ENCODE measurements at regions not wholly inside any gene's neighbourhood (a gene's known extent, or its start where the extent isn't known, plus 50 kb on each side); places are given as distances from the start of the nearest gene placed in this dataset.

DNA sequence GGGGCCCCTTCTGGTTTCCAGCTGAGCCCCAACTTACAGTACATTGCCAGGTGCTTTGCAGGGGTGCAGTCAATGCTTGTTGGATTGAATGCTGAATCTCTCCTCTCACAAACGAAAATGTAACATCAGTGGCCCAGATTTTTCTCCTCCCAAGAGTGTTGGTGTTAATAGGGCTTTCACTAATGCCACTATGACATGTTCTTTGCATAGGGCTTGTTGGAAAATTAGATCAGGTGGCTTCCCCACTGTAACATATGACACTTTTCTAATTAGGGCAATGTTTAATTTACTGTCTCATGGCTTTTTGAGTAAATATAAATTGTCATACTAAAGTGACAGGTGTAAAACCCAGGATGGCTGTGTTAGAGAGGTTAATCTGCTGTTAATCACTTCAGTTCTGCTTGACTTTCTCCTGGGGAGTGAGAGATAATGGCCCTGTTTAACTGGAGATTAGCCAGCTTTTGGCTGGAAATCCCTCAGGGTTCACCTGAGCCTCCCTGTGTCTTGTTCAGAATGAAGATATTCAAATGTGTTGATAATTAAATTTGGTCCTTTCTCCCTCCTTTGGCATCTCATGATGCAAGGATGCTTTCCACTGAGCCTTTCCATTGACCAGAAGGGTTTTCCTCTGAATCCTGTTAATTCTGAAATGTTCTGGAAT lies 502.3 kb downstream of the RBFOX1 start:
- TF ChIP-seq POLR2A (IDR thresholded peaks at IDR 0.05) (no peak), POLR2AphosphoS5 (IDR thresholded peaks at IDR 0.05) (no peak)
- TF ChIP-seq, protein P1, sequence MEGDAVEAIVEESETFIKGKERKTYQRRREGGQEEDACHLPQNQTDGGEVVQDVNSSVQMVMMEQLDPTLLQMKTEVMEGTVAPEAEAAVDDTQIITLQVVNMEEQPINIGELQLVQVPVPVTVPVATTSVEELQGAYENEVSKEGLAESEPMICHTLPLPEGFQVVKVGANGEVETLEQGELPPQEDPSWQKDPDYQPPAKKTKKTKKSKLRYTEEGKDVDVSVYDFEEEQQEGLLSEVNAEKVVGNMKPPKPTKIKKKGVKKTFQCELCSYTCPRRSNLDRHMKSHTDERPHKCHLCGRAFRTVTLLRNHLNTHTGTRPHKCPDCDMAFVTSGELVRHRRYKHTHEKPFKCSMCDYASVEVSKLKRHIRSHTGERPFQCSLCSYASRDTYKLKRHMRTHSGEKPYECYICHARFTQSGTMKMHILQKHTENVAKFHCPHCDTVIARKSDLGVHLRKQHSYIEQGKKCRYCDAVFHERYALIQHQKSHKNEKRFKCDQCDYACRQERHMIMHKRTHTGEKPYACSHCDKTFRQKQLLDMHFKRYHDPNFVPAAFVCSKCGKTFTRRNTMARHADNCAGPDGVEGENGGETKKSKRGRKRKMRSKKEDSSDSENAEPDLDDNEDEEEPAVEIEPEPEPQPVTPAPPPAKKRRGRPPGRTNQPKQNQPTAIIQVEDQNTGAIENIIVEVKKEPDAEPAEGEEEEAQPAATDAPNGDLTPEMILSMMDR (IDR thresholded peaks at IDR 0.05) = no peak
